HEK293 (cell line): ENCODE measurements at regions not wholly inside any gene's neighbourhood (a gene's known extent, or its start where the extent isn't known, plus 50 kb on each side); places are given as distances from the start of the nearest gene placed in this dataset.

Experiments
- CTCF ChIA-PET: fragments of 350-600 bp; formaldehyde crosslinking; extraction: SDS; loops from one replicate; lab custom pipeline; 2021; ENCODE audit warnings: antibody characterized with exemption; lab: Yijun Ruan, JAX
- POLR2A ChIA-PET: fragments of 300-600 bp; formaldehyde crosslinking; extraction: SDS; loops from one replicate; lab custom pipeline; 2020; ENCODE audit warnings: antibody characterized with exemption, inconsistent platforms; lab: Yijun Ruan, JAX
- H3K27ac ChIP-seq: fragments of 200-500 bp; sonication (Bioruptor generic); 2 replicates; pipeline ENCODE4 v1.5.1; 2014; ENCODE audit warnings: low read depth, low read length, control low read depth, inconsistent platforms; ENCODE audit errors: extremely low read depth
- H3K36me3 ChIP-seq, 2 experiments: fragments of 200-500 bp in 1 of 2; sonication (Bioruptor generic) in 1 of 2; 1 replicate in 1 of 2; 2 replicates in 1 of 2; pipeline ENCODE4 v1.5.1; 2014 to 2017; ENCODE audit warnings: inconsistent platforms in 2 of 2, low read length in 2 of 2; ENCODE audit not compliant: control insufficient read depth in 2 of 2, insufficient read depth in 1 of 2
- H3K4me1 ChIP-seq: fragments of 200-500 bp; sonication (Bioruptor generic); 2 replicates; pipeline ENCODE4 v1.5.1; 2014; ENCODE audit warnings: mild to moderate bottlenecking, low read length, inconsistent platforms; ENCODE audit not compliant: control insufficient read depth, insufficient read depth
- H3K4me3 ChIP-seq: 2 replicates; pipeline ENCODE4 v1.5.1; 2011; ENCODE audit warnings: low read depth, mild to moderate bottlenecking, control low read depth, low read length, moderate library complexity
- H3K9me3 ChIP-seq: fragments of 200-500 bp; sonication (Bioruptor generic); 2 replicates; pipeline ENCODE4 v1.5.1; 2014; ENCODE audit warnings: low read depth, low read length, inconsistent platforms; ENCODE audit not compliant: control insufficient read depth, insufficient read depth
- BCL11A ChIP-seq: fragments of 450-650 bp; formaldehyde crosslinking; IDR thresholded peaks from 2 replicates; pipeline ENCODE4 v1.5.1; 2016; ENCODE audit warnings: low read depth, missing biosample characterization, missing genetic modification characterization
- GLI4 ChIP-seq: fragments of 450-650 bp; formaldehyde crosslinking; IDR thresholded peaks from 2 replicates; pipeline ENCODE4 v1.5.1; 2016; ENCODE audit warnings: missing biosample characterization, missing genetic modification characterization
- IKZF3 ChIP-seq: fragments of 450-650 bp; IDR thresholded peaks from 2 replicates; pipeline ENCODE4 v1.5.0; 2018; ENCODE audit warnings: missing biosample characterization, mild to moderate bottlenecking, missing genetic modification characterization, moderate library complexity
- KLF7 ChIP-seq: fragments of 450-650 bp; formaldehyde crosslinking; IDR thresholded peaks from 2 replicates; pipeline ENCODE4 v1.5.1; 2016; ENCODE audit warnings: missing biosample characterization, missing genetic modification characterization, borderline replicate concordance
- MZF1 ChIP-seq: fragments of 450-650 bp; formaldehyde crosslinking; IDR thresholded peaks from 2 replicates; pipeline ENCODE4 v1.5.1; 2017; ENCODE audit warnings: missing biosample characterization, missing genetic modification characterization, borderline replicate concordance
- RBAK ChIP-seq: fragments of 450-650 bp; formaldehyde crosslinking; IDR thresholded peaks from 2 replicates; pipeline ENCODE4 v1.5.1; 2016; ENCODE audit warnings: missing biosample characterization, missing genetic modification characterization
- YY1 ChIP-seq: fragments of 450-650 bp; formaldehyde crosslinking; IDR thresholded peaks from 2 replicates; pipeline ENCODE4 v1.5.1; 2018; ENCODE audit warnings: missing biosample characterization, missing genetic modification characterization
- ZBTB17 ChIP-seq: fragments of 450-650 bp; formaldehyde crosslinking; IDR thresholded peaks from 2 replicates; pipeline ENCODE4 v1.5.1; 2016; ENCODE audit warnings: missing biosample characterization, missing genetic modification characterization
- ZBTB7A ChIP-seq: fragments of 450-650 bp; formaldehyde crosslinking; IDR thresholded peaks from 2 replicates; pipeline ENCODE4 v1.5.1; 2016; ENCODE audit warnings: low read depth, missing biosample characterization, missing genetic modification characterization
- ZFP37 ChIP-seq: fragments of 450-650 bp; formaldehyde crosslinking; IDR thresholded peaks from 2 replicates; pipeline ENCODE4 v1.5.1; 2016; ENCODE audit warnings: missing biosample characterization, missing genetic modification characterization
- ZNF114 ChIP-seq: fragments of 450-650 bp; formaldehyde crosslinking; IDR thresholded peaks from 2 replicates; pipeline ENCODE4 v1.5.0; 2017; ENCODE audit warnings: missing biosample characterization, missing genetic modification characterization
- ZNF132 ChIP-seq: fragments of 450-650 bp; formaldehyde crosslinking; IDR thresholded peaks from 2 replicates; pipeline ENCODE4 v1.5.1; 2017; ENCODE audit warnings: missing biosample characterization, missing genetic modification characterization, borderline replicate concordance
- ZNF138 ChIP-seq: fragments of 450-650 bp; formaldehyde crosslinking; IDR thresholded peaks from 2 replicates; pipeline ENCODE4 v1.5.1; 2016; ENCODE audit warnings: missing biosample characterization, missing genetic modification characterization, borderline replicate concordance
- ZNF221 ChIP-seq: fragments of 450-650 bp; formaldehyde crosslinking; IDR thresholded peaks from 2 replicates; pipeline ENCODE4 v1.5.1; 2017; ENCODE audit warnings: missing biosample characterization, missing genetic modification characterization, borderline replicate concordance
- ZNF335 ChIP-seq: fragments of 450-650 bp; formaldehyde crosslinking; conservative IDR thresholded peaks from 2 replicates; pipeline ENCODE4 v1.5.1; 2016; ENCODE audit warnings: missing biosample characterization, missing genetic modification characterization
- ZNF433 ChIP-seq: fragments of 450-650 bp; formaldehyde crosslinking; IDR thresholded peaks from 2 replicates; pipeline ENCODE4 v1.5.1; 2016; ENCODE audit warnings: missing biosample characterization, missing genetic modification characterization, low read depth
- ZNF548 ChIP-seq: fragments of 450-650 bp; formaldehyde crosslinking; IDR thresholded peaks from 2 replicates; pipeline ENCODE4 v1.5.1; 2016; ENCODE audit warnings: missing biosample characterization, missing genetic modification characterization
- ZNF600 ChIP-seq: fragments of 450-650 bp; formaldehyde crosslinking; IDR thresholded peaks from 2 replicates; pipeline ENCODE4 v1.5.1; 2016; ENCODE audit warnings: missing biosample characterization, missing genetic modification characterization
- ZNF621 ChIP-seq: fragments of 450-650 bp; formaldehyde crosslinking; IDR thresholded peaks from 2 replicates; pipeline ENCODE4 v1.5.1; 2017; ENCODE audit warnings: missing biosample characterization, missing genetic modification characterization
- ZNF623 ChIP-seq: fragments of 450-650 bp; formaldehyde crosslinking; IDR thresholded peaks from 2 replicates; pipeline ENCODE4 v1.5.1; 2016; ENCODE audit warnings: missing biosample characterization, missing genetic modification characterization
- TF ChIP-seq, protein P1 (sequence below): fragments of 450-650 bp; formaldehyde crosslinking; IDR thresholded peaks from 2 replicates; pipeline ENCODE4 v1.5.1; 2016; ENCODE audit warnings: missing biosample characterization, missing genetic modification characterization
- TF ChIP-seq, protein P2 (sequence below): fragments of 450-650 bp; formaldehyde crosslinking; IDR thresholded peaks from 2 replicates; pipeline ENCODE4 v1.5.1; 2016; ENCODE audit warnings: missing biosample characterization, missing genetic modification characterization
- TF ChIP-seq, protein P3 (sequence below): fragments of 450-650 bp; formaldehyde crosslinking; IDR thresholded peaks from 2 replicates; pipeline ENCODE4 v1.5.1; 2016; ENCODE audit warnings: missing biosample characterization, missing genetic modification characterization, borderline replicate concordance
- TF ChIP-seq, protein P4 (sequence below): fragments of 450-650 bp; formaldehyde crosslinking; IDR thresholded peaks from 2 replicates; pipeline ENCODE4 v1.5.1; 2016; ENCODE audit warnings: missing biosample characterization, missing genetic modification characterization, low read depth

DNA sequence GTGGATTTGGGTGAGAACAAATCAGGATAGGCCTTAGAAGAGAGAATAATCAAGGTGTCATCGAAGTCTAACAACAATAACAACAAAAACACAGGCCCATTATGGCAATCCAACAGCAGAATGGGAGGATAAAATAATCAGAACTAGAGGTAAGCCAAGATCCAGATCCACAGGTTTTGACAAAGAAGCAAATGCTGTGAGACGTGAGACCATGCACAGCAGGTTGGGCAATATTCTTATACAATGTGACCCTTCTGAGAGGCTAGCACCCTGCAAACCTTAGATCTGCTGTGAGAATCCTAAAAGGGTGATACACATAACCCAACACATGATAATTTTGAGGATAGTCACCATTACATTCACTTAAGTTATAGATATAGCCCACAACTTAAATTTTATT is 352.9 kb downstream of the CDH10 start:
- H3K27ac ChIP-seq, result no peak overlapping the region
- TF ChIP-seq GLI4 (tag by site-specific recombination) (no peak), RBAK (tag by site-specific recombination) (no peak), ZNF548 (no peak), ZNF621 (tag by site-specific recombination) (no peak), ZNF114 (tag by site-specific recombination) (no peak), ZNF623 (tag by site-specific recombination) (no peak), MZF1 (no peak), IKZF3 (tag by site-specific recombination) (no peak)
- TF ChIP-seq, protein P1, sequence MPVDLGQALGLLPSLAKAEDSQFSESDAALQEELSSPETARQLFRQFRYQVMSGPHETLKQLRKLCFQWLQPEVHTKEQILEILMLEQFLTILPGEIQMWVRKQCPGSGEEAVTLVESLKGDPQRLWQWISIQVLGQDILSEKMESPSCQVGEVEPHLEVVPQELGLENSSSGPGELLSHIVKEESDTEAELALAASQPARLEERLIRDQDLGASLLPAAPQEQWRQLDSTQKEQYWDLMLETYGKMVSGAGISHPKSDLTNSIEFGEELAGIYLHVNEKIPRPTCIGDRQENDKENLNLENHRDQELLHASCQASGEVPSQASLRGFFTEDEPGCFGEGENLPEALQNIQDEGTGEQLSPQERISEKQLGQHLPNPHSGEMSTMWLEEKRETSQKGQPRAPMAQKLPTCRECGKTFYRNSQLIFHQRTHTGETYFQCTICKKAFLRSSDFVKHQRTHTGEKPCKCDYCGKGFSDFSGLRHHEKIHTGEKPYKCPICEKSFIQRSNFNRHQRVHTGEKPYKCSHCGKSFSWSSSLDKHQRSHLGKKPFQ (tag by site-specific recombination), result no peak
- TF ChIP-seq, all 188 proteins: peak for 0
- CTCF ChIA-PET, result no interaction called here

DNA sequence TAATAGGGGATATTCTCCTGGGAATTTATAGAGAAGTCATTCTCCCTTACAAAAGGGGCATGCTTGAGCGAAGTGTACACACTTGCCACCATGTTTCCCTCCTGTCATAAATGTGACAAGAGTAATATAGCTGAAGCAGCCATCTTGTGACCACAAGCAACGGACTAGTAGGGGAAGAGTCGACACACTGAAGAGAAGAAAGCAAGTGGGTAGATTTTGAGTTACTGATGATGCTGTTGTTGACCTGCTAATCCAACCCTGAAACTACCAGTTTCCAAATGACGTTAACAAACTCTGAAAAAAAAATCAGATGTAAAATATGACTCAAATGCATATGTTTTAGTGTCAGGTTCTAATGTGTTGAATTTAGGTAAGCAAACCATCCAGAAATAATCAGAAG is 350.4 kb downstream of the CDH10 start:
- no peaks in the 10 kb centered on the region for H3K4me1 ChIP-seq
- H3K36me3 ChIP-seq, result no peaks in the 10 kb centered on the region
- no peak overlapping the region for H3K4me3 ChIP-seq
- TF ChIP-seq ZNF548, result no peak
- ChIA-PET CTCF (no interaction called here), POLR2A (no interaction called here)
- H3K27ac ChIP-seq, result no peak overlapping the region
- no peaks in the 10 kb centered on the region for H3K9me3 ChIP-seq

More for the DNA sequence above, 352.9 kb downstream of the CDH10 start:
- Histone ChIP-seq H3K4me1 (no peaks in the 10 kb centered on the region), H3K4me3 (no peak overlapping the region), H3K36me3 (no peaks in the 10 kb centered on the region), H3K9me3 (no peaks in the 10 kb centered on the region)
- POLR2A ChIA-PET, result no interaction called here

DNA sequence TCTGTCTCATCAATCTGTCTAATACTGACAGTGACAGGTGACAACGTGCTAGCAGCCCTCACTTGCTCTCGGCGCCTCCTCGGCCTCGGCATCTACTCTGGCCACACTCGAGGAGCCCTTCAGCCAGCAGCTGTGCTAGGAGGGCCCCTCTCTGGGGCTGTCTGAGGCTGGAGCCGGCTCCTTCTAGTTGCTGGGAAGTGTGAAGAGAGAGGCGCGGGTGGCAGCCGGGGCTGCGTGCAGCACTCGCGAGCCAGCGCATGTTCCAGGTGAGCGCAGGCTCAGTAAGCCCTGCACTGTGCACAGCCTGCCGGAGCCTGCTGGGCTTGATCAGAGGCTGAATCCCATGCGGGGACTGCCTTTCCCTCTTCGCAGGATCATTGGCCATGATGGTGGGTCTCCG is 330.7 kb downstream of the CDH10 start:
- Histone ChIP-seq H3K4me1 (no peaks in the 10 kb centered on the region), H3K36me3 (no peaks in the 10 kb centered on the region), H3K9me3 (no peaks in the 10 kb centered on the region), H3K4me3 (no peak overlapping the region), H3K27ac (no peak overlapping the region)
- CTCF ChIA-PET, result no interaction called here
- POLR2A ChIA-PET, result no interaction called here
- TF ChIP-seq ZNF132 (tag by site-specific recombination) (no peak), ZNF600 (no peak), KLF7 (tag by site-specific recombination) (no peak), ZNF335 (tag by site-specific recombination) (no peak), ZBTB7A (tag by site-specific recombination) (no peak), YY1 (tag by site-specific recombination) (no peak), ZNF221 (tag by site-specific recombination) (no peak), ZBTB17 (no peak), BCL11A (tag by site-specific recombination) (no peak), ZFP37 (tag by site-specific recombination) (no peak), ZNF138 (no peak), ZNF433 (tag by site-specific recombination) (no peak)
- TF ChIP-seq, protein P2, sequence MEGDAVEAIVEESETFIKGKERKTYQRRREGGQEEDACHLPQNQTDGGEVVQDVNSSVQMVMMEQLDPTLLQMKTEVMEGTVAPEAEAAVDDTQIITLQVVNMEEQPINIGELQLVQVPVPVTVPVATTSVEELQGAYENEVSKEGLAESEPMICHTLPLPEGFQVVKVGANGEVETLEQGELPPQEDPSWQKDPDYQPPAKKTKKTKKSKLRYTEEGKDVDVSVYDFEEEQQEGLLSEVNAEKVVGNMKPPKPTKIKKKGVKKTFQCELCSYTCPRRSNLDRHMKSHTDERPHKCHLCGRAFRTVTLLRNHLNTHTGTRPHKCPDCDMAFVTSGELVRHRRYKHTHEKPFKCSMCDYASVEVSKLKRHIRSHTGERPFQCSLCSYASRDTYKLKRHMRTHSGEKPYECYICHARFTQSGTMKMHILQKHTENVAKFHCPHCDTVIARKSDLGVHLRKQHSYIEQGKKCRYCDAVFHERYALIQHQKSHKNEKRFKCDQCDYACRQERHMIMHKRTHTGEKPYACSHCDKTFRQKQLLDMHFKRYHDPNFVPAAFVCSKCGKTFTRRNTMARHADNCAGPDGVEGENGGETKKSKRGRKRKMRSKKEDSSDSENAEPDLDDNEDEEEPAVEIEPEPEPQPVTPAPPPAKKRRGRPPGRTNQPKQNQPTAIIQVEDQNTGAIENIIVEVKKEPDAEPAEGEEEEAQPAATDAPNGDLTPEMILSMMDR, result no peak
- TF ChIP-seq, protein P3, sequence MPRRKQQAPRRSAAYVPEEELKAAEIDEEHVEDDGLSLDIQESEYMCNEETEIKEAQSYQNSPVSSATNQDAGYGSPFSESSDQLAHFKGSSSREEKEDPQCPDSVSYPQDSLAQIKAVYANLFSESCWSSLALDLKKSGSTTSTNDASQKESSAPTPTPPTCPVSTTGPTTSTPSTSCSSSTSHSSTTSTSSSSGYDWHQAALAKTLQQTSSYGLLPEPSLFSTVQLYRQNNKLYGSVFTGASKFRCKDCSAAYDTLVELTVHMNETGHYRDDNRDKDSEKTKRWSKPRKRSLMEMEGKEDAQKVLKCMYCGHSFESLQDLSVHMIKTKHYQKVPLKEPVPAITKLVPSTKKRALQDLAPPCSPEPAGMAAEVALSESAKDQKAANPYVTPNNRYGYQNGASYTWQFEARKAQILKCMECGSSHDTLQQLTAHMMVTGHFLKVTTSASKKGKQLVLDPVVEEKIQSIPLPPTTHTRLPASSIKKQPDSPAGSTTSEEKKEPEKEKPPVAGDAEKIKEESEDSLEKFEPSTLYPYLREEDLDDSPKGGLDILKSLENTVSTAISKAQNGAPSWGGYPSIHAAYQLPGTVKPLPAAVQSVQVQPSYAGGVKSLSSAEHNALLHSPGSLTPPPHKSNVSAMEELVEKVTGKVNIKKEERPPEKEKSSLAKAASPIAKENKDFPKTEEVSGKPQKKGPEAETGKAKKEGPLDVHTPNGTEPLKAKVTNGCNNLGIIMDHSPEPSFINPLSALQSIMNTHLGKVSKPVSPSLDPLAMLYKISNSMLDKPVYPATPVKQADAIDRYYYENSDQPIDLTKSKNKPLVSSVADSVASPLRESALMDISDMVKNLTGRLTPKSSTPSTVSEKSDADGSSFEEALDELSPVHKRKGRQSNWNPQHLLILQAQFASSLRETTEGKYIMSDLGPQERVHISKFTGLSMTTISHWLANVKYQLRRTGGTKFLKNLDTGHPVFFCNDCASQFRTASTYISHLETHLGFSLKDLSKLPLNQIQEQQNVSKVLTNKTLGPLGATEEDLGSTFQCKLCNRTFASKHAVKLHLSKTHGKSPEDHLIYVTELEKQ (tag by site-specific recombination), result no peak
- TF ChIP-seq, protein P4, sequence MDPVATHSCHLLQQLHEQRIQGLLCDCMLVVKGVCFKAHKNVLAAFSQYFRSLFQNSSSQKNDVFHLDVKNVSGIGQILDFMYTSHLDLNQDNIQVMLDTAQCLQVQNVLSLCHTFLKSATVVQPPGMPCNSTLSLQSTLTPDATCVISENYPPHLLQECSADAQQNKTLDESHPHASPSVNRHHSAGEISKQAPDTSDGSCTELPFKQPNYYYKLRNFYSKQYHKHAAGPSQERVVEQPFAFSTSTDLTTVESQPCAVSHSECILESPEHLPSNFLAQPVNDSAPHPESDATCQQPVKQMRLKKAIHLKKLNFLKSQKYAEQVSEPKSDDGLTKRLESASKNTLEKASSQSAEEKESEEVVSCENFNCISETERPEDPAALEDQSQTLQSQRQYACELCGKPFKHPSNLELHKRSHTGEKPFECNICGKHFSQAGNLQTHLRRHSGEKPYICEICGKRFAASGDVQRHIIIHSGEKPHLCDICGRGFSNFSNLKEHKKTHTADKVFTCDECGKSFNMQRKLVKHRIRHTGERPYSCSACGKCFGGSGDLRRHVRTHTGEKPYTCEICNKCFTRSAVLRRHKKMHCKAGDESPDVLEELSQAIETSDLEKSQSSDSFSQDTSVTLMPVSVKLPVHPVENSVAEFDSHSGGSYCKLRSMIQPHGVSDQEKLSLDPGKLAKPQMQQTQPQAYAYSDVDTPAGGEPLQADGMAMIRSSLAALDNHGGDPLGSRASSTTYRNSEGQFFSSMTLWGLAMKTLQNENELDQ, result no peak
